Adrenal gland (tissue), 5 donors: ENCODE measurements at regions not wholly inside any gene's neighbourhood (a gene's known extent, or its start where the extent isn't known, plus 50 kb on each side); places are given as distances from the start of the nearest gene placed in this dataset.

ENCODE experiments used
- CTCF ChIP-seq, 6 experiments: fragments of 450-650 bp in 4 of 6; fragments of 200-600 bp in 2 of 6; sonication (generic) in 1 of 6; IDR thresholded peaks; 1 replicate in 5 of 6; 2 replicates in 1 of 6; pipeline versions ENCODE4 v1.5.1 to v1.8.0; 2016 to 2021; ENCODE audit warnings: antibody characterized with exemption in 6 of 6, mild to moderate bottlenecking in 2 of 6, moderate library complexity in 1 of 6
- POLR2A ChIP-seq, 2 donors: fragments of 450-650 bp; IDR thresholded peaks; one replicate each; pipeline ENCODE4 v1.6.1; 2017; ENCODE audit warnings: antibody characterized with exemption in 2 of 2, mild to moderate bottlenecking in 2 of 2, moderate library complexity in 1 of 2
- donor health status: DM: no; HTN: no; CAD: no.

- TF ChIP-seq CTCF (IDR thresholded peaks at IDR 0.05) (no peak), POLR2A (IDR thresholded peaks at IDR 0.05) (no peak)
These were observed 182.8 kb upstream of the PHYHIPL start for GRCh38 chr10:58993480-58994221.
